RWPE2 (cell line): ENCODE measurements at regions not wholly inside any gene's neighbourhood (a gene's known extent, or its start where the extent isn't known, plus 50 kb on each side); places are given as distances from the start of the nearest gene placed in this dataset.
A peak's percentile ranks its signal among the peaks of the same experiment; 100 is the strongest.
"Not testable (repeated sequence)": the region's sequence is repeated elsewhere in the genome, so short reads cannot be mapped to it uniquely, and the experiment has no call there.

Source experiments
- ATAC-seq: fragments of 200-7000 bp; cut with Tn5 transposase; 3 replicates; pipeline ENCODE4 v1.9.1; 2021; ENCODE audit warnings: low read depth
- DNase-seq: peaks from one replicate; pipeline ENCODE4 v3.0.0-alpha.2; 2020; ENCODE audit warnings: low spot score
- H3K27ac ChIP-seq: fragments of 450-650 bp; 2 replicates; pipeline ENCODE4 v1.5.1; 2017; ENCODE audit warnings: mild to moderate bottlenecking; ENCODE audit not compliant: poor library complexity, severe bottlenecking
- H3K27me3 ChIP-seq: fragments of 250-450 bp; sonication (Bioruptor Pico); 2 replicates; pipeline ENCODE4 v1.5.1; 2021; ENCODE audit warnings: mild to moderate bottlenecking, moderate library complexity; ENCODE audit not compliant: insufficient read depth, poor library complexity, severe bottlenecking
- H3K36me3 ChIP-seq: fragments of 250-450 bp; sonication (Bioruptor Pico); 2 replicates; pipeline ENCODE4 v1.5.1; 2020; ENCODE audit warnings: low read depth, mild to moderate bottlenecking, moderate library complexity
- H3K4me1 ChIP-seq: fragments of 250-450 bp; sonication (Bioruptor Pico); 2 replicates; pipeline ENCODE4 v1.5.1; 2021; ENCODE audit warnings: mild to moderate bottlenecking, moderate library complexity; ENCODE audit not compliant: insufficient read depth, poor library complexity, severe bottlenecking
- H3K4me3 ChIP-seq: fragments of 250-450 bp; sonication (Bioruptor Pico); 2 replicates; pipeline ENCODE4 v1.5.1; 2021; ENCODE audit warnings: mild to moderate bottlenecking, moderate library complexity; ENCODE audit not compliant: severe bottlenecking
- H3K9me3 ChIP-seq: fragments of 250-450 bp; sonication (Bioruptor Pico); 2 replicates; pipeline ENCODE4 v1.5.1; 2021; ENCODE audit warnings: mild to moderate bottlenecking, moderate library complexity; ENCODE audit not compliant: severe bottlenecking

GRCh38 chr21:6035474-6036155 lies 4485.8 kb upstream of the TPTE start:
- H3K27ac ChIP-seq, H3K4me1 ChIP-seq, DNase-seq, H3K4me3 ChIP-seq, H3K9me3 ChIP-seq, H3K27me3 ChIP-seq, H3K36me3 ChIP-seq: not testable (repeated sequence)
- ATAC-seq = peak; percentile 72

DNA sequence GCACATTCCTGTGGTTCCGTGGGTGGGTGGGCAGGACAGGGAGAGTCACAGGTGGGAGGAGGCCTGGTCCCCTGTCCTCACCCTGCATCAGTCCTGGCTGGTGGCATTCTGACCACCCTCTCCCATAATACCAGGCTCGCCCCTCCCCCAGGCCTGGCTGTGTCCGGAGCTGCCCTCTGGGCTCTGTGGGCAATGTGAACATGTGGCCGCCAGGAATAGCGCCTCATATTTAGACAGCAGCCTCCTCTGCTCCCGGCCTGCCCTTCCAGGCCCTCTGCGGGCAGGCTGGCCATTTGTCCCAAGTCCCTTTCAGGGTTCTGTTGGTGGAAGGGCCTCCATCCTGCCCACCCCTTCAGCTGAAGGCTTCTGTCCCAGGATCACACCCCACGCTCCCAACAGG lies 4482.2 kb upstream of the TPTE start:
- DNase-seq, H3K27ac ChIP-seq, H3K4me3 ChIP-seq, H3K36me3 ChIP-seq, ATAC-seq, H3K9me3 ChIP-seq, H3K4me1 ChIP-seq, H3K27me3 ChIP-seq: not testable (repeated sequence)

DNA sequence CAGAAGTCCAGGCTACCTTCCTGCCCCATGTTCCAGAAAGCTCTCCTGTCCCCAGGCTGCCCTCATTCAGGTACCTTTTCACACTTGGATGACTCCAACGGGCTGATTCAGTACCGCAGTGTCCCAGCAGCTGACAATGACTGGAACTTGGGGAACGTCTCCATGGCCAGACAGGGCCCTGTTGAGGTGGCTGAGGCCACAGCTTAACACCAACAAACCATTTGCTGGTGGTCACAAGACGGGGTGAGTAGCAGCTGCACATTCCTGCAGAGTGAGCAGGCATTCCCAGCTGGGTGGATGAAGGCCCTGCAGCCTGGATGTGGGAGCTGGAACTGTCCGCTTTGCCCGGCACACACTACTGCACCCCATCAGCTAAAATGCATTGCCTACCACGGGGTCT lies 4481.3 kb upstream of the TPTE start:
- ATAC-seq = peak; percentile 56
- not testable (repeated sequence) for H3K27me3 ChIP-seq, H3K27ac ChIP-seq, H3K4me3 ChIP-seq, H3K36me3 ChIP-seq, DNase-seq, H3K4me1 ChIP-seq, H3K9me3 ChIP-seq

GRCh38 chr21:6043430-6044275 lies 4477.7 kb upstream of the TPTE start:
- not testable (repeated sequence) for H3K9me3 ChIP-seq, H3K36me3 ChIP-seq, H3K4me1 ChIP-seq, DNase-seq, H3K4me3 ChIP-seq, H3K27me3 ChIP-seq, H3K27ac ChIP-seq
- ATAC-seq = peak; percentile 88

DNA sequence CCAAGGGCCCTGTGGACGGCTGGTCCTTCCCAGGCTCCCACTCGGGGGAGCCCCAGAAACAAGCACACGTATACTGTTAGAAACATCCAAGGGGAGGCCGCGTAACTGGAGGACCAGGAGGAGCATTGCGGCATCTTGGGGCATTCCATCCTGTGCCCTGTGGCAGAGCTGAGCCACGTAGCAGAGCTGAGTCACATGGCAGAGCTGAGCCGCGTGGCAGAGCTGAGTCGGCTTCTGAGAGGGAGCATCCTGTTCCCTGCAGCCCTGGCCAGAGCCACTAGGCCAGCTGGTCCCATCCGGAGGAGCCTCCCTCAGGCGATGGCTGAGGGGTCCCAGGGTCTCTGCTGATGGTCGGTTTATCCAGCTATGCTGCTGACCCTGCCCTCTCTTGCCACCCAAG lies 4476.7 kb upstream of the TPTE start:
- ATAC-seq = peak; percentile 71
- not testable (repeated sequence) for H3K27me3 ChIP-seq, H3K4me3 ChIP-seq, H3K4me1 ChIP-seq, DNase-seq, H3K9me3 ChIP-seq, H3K27ac ChIP-seq, H3K36me3 ChIP-seq

- not testable (repeated sequence) for H3K27ac ChIP-seq, DNase-seq, H3K9me3 ChIP-seq, H3K36me3 ChIP-seq, H3K27me3 ChIP-seq, H3K4me1 ChIP-seq, H3K4me3 ChIP-seq
- peak; percentile 75; the same call in 2 of the 3 replicates for ATAC-seq
Measured at GRCh38 chr21:6049930-6050329, 4471.5 kb upstream of the TPTE start.

DNA sequence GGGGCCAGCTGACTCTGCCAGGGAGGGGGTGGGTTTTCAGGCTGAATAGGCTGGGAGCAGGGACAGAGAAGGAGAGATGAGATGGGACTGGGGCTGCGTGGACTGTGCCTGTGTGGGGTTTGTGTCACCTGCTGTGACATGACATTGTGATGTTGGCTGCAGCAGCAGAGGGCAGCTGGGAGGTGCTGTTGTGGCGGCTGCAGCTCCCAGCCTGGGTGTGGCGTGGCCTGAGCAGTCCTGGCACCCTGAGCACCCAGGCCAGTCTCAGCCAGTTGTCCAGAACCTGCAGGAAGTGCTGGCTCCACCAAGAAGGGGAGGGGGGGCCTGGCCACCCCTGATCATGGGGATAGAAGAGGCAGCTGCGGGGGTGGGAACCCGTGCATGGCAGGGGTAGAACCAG lies 4469.3 kb upstream of the TPTE start:
- H3K9me3 ChIP-seq, ATAC-seq, H3K4me1 ChIP-seq, H3K27ac ChIP-seq, H3K4me3 ChIP-seq, DNase-seq, H3K36me3 ChIP-seq, H3K27me3 ChIP-seq: not testable (repeated sequence)

DNA sequence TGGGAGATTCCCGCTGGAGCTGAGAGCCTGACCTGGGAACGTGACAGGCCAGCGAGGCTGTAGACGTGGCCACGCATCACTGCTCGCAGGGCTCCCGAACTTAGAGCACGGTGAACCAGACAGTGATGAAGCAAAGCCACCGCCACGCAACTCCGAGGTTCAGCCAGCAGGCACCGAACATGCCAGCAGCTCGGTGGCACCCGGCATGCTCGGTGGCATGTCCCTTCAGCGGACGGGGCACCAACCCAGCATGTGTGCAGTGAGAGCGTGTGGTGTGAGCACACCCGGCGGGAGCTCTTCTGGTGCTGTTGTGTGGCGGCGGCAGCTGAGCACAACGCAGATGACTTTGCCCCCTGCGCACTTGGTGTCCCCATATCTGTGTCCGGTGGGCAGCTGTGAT lies 4468.2 kb upstream of the TPTE start:
- ATAC-seq, H3K27me3 ChIP-seq, DNase-seq, H3K4me1 ChIP-seq, H3K9me3 ChIP-seq, H3K4me3 ChIP-seq, H3K27ac ChIP-seq, H3K36me3 ChIP-seq: not testable (repeated sequence)

- not testable (repeated sequence) for H3K27me3 ChIP-seq, H3K9me3 ChIP-seq, H3K27ac ChIP-seq, H3K36me3 ChIP-seq, ATAC-seq, H3K4me3 ChIP-seq, H3K4me1 ChIP-seq, DNase-seq
Measured at GRCh38 chr21:6058997-6059396, 4462.4 kb upstream of the TPTE start.

DNA sequence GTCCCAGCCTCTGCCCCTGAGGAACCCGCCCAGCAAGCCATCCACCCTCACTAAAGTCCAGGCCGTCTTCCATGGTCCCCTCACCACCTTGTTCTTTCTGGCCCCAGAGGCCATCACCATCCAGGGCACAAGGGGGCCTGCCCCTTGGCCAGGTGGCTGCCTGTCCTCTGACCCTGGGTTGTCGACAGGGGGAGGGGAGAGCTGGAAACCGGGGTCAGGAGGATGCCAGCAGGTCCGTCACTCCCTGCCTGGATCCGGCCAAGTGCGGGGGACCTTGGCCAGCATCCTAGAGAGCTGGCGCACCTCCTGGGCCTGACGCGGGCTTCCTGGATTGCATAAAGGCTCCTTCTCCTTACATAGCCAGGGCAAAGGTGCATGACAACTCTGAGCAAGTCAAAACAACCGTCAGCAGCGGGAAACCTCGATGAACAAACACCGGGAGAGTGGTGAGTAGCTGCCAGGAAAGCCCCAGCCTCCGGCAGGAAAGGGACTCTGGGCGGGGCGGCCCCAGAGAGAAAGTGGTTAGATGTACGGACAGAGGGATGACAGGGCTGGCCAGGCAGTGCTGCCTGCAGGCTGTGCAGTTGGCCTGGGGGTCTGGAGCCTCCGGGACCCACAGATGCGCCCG lies 4461.2 kb upstream of the TPTE start:
- H3K27me3 ChIP-seq, H3K36me3 ChIP-seq, H3K27ac ChIP-seq, DNase-seq, H3K4me3 ChIP-seq, H3K4me1 ChIP-seq, H3K9me3 ChIP-seq: not testable (repeated sequence)
- ATAC-seq = peak; percentile 94

DNA sequence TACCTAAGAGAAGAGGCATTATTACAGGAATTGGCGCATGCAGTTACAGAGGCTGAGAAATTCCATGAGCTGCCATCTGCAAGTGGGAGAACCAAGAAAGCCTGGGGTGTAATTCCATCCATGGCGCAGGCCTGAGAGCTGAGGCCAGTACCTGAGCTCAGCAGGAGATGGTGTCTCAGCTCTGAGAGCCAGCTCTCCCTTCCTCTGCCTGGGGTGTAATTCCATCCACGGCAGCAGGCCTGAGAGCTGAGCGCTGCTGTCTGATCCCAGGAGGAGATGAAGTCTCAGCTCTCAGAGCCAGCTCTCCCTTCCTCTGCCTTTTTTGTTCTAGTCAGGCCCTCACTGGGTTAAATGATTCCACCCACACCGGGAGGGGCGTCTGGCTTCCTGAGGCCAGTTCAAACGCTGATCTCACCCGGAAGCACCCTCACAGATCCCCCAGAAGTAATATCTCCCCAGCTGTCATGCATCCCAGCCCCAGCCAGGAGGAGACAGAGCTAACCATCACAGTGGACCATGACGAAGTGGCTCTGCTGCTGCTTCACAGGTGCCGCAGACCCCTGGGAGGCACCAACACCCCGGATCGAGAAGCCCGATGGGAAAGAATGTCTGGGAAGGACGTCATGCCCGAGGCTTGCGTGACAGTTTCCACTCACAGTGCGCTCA lies 4454.9 kb upstream of the TPTE start:
- not testable (repeated sequence) for DNase-seq, ATAC-seq, H3K9me3 ChIP-seq, H3K27ac ChIP-seq, H3K27me3 ChIP-seq, H3K4me1 ChIP-seq, H3K4me3 ChIP-seq, H3K36me3 ChIP-seq
